B cell (primary cell): ENCODE measurements at regions not wholly inside any gene's neighbourhood (a gene's known extent, or its start where the extent isn't known, plus 50 kb on each side); places are given as distances from the start of the nearest gene placed in this dataset.

Source experiments
- ATAC-seq: fragments of 200-7000 bp; cut with Tn5 transposase; one replicate; pipeline ENCODE4 v1.10.0; 2021; ENCODE audit warnings: low read depth, mild to moderate bottlenecking, moderate number of reproducible peaks, moderate library complexity
- CTCF ChIA-PET: fragments of 350-600 bp; sonication (Branson Sonifier 250); formaldehyde crosslinking; loops from one replicate; lab custom pipeline; 2021; ENCODE audit warnings: antibody characterized with exemption, inconsistent platforms; lab: Charles Lee
- POLR2A ChIA-PET: fragments of 350-600 bp; sonication (Branson Sonifier 250); formaldehyde crosslinking; loops from one replicate; lab custom pipeline; 2021; ENCODE audit warnings: antibody characterized with exemption; lab: Charles Lee
- DNase-seq: peaks from one replicate; pipeline ENCODE4 v3.0.0; 2013
- H2AFZ ChIP-seq: 2 replicates; pipeline ENCODE4 v1.6.1; 2012; ENCODE audit warnings: mild to moderate bottlenecking, low read depth, low read length; ENCODE audit not compliant: insufficient read depth, poor library complexity, severe bottlenecking
- H3K27ac ChIP-seq, 2 donors: 1 replicate in 1 of 2; 2 replicates in 1 of 2; pipeline ENCODE4 v1.5.1; 2012 to 2013; ENCODE audit warnings: low read length in 2 of 2, mild to moderate bottlenecking in 2 of 2, moderate library complexity in 1 of 2
- H3K27me3 ChIP-seq, 4 experiments: fragments of 200-600 bp in 1 of 4; sonication (generic) in 1 of 4; replicated peaks in 1 of 4; 1 replicate in 2 of 4; 2 replicates in 2 of 4; pipeline versions ENCODE4 v1.6.1 to v1.7.0; 2013 to 2016; ENCODE audit warnings: low read length in 3 of 4, mild to moderate bottlenecking in 2 of 4, mixed read lengths in 1 of 4, moderate library complexity in 1 of 4; ENCODE audit not compliant: insufficient read depth in 4 of 4, control insufficient read depth in 3 of 4; ENCODE audit errors: control extremely low read depth in 1 of 4
- H3K36me3 ChIP-seq, 2 experiments: replicated peaks in 1 of 2; 1 replicate in 1 of 2; 2 replicates in 1 of 2; pipeline versions ENCODE4 v1.6.1 to v1.7.1; 2013; ENCODE audit warnings: low read length in 1 of 2; ENCODE audit not compliant: insufficient read depth in 2 of 2, control insufficient read depth in 1 of 2; ENCODE audit errors: control extremely low read depth in 1 of 2, extremely low read depth in 1 of 2
- H3K4me1 ChIP-seq, 2 donors: fragments of 200-600 bp in 1 of 2; sonication (generic) in 1 of 2; 1 replicate in 1 of 2; 2 replicates in 1 of 2; pipeline versions ENCODE4 v1.5.1 to v1.6.1; 2013 to 2017; ENCODE audit warnings: low read length in 2 of 2; ENCODE audit not compliant: control insufficient read depth in 2 of 2, insufficient read depth in 2 of 2
- H3K4me2 ChIP-seq: replicated peaks from 2 replicates; pipeline ENCODE3; 2012; ENCODE audit warnings: mild to moderate bottlenecking, low read depth, low read length; ENCODE audit not compliant: poor library complexity, severe bottlenecking
- H3K4me3 ChIP-seq, 5 experiments: fragments of 200-600 bp in 1 of 5; sonication (generic) in 1 of 5; 1 replicate in 3 of 5; 2 replicates in 2 of 5; pipeline versions ENCODE4 v1.5.1 to v1.7.0; 2011 to 2016; ENCODE audit warnings: low read length in 4 of 5, mild to moderate bottlenecking in 4 of 5, low read depth in 2 of 5, control low read depth in 1 of 5, moderate library complexity in 1 of 5; ENCODE audit not compliant: insufficient read depth in 1 of 5; ENCODE audit errors: control extremely low read depth in 1 of 5, extremely low read depth in 1 of 5
- H3K79me2 ChIP-seq: fragments of 200-600 bp; sonication (generic); one replicate; pipeline ENCODE4 v1.6.0; 2016; ENCODE audit warnings: low read length; ENCODE audit not compliant: control insufficient read depth, insufficient read depth
- H3K9ac ChIP-seq: fragments of 200-600 bp; sonication (generic); 2 replicates; pipeline ENCODE4 v1.6.1; 2017; ENCODE audit warnings: mild to moderate bottlenecking, low read length, moderate library complexity
- H3K9me3 ChIP-seq, 3 donors: one replicate each; pipeline versions ENCODE4 v1.6.1 to v1.7.1; 2013; ENCODE audit warnings: low read length in 2 of 3; ENCODE audit not compliant: control insufficient read depth in 2 of 3, insufficient read depth in 1 of 3; ENCODE audit errors: control extremely low read depth in 1 of 3
- H4K20me1 ChIP-seq: 2 replicates; pipeline ENCODE4 v1.6.0; 2012; ENCODE audit warnings: mild to moderate bottlenecking, low read length; ENCODE audit not compliant: insufficient read depth, control insufficient read depth, poor library complexity, severe bottlenecking
- H3K27ac Mint-ChIP-seq: one replicate; pipeline ENCODE4 v1.8.0; 2021; ENCODE audit warnings: mixed read lengths
- H3K27me3 Mint-ChIP-seq: one replicate; pipeline ENCODE4 v1.8.0; 2021; ENCODE audit warnings: mixed read lengths
- H3K4me1 Mint-ChIP-seq: one replicate; pipeline ENCODE4 v1.8.0; 2021; ENCODE audit warnings: mixed read lengths
- H3K4me3 Mint-ChIP-seq: one replicate; pipeline ENCODE4 v1.8.0; 2021; ENCODE audit warnings: mixed read lengths
- H3K9me3 Mint-ChIP-seq: one replicate; pipeline ENCODE4 v1.8.0; 2022; ENCODE audit warnings: mixed read lengths; ENCODE audit not compliant: insufficient read depth
- CTCF ChIP-seq: fragments of 200-600 bp; IDR thresholded peaks from one replicate; pipeline ENCODE4 v1.8.0; 2022; ENCODE audit warnings: antibody characterized with exemption, mild to moderate bottlenecking
- EZH2 ChIP-seq: IDR thresholded peaks from 2 replicates; pipeline ENCODE4 v1.6.1; 2012; ENCODE audit warnings: borderline replicate concordance, low read depth, mild to moderate bottlenecking, moderate library complexity, low read length; ENCODE audit not compliant: insufficient read depth, poor library complexity, severe bottlenecking
- WGBS: methylation state at CpG from one replicate; pipeline ENCODE4 v1.1.5; 2013; ENCODE audit warnings: missing lambda C conversion rate; ENCODE audit not compliant: insufficient coverage; 5-methylcytosine and 5-hydroxymethylcytosine counted together
- intact Hi-C: fragments of 100-400 bp; cut with micrococcal nuclease; formaldehyde crosslinking; loops from one replicate; pipeline ENCODE4 v1.10.0; 2022

DNA sequence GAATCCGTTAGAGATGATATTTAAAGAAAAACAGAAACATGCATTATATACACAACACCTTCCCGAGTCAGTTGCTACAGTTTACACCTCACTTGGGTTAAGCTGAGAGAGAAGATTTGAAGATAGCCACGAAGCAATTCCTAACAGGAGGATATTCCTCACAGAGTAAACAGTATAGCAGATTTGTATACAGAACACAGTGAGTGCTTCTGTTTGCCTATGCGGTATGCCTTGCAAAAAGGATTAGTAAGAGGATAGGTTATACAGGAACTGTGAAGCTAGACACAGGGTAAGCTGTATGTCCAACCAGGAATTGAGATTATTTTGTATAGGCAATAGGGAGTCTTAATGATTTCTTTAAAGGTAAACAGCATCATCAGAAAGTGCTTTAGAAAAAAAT, 471.8 kb downstream of the LIG4 start:
- no CpG with 5 or more reads among the region's 4 CpGs for WGBS
- Histone ChIP-seq H3K4me2 (no peak overlapping the region), H4K20me1 (no peaks in the 10 kb centered on the region), H3K4me3 (no peak overlapping the region), H3K36me3 (no peaks in the 10 kb centered on the region), H3K27ac (no peak overlapping the region), H3K4me1 (no peaks in the 10 kb centered on the region), H3K9ac (no peak overlapping the region), H3K79me2 (no peaks in the 10 kb centered on the region), H3K9me3 (peaks cover 0 to 2% (median 0%) of the 10 kb centered on the region in 3 donors), H2AFZ (no peak overlapping the region), H3K27me3 (no peaks in the 10 kb centered on the region)
- TF ChIP-seq EZH2 (no peak), CTCF (no peak)
- H3K9me3 Mint-ChIP-seq: peaks cover 5% of the 10 kb centered on the region
- ChIA-PET POLR2A (no interaction called here), CTCF (no interaction called here)
- H3K4me1 Mint-ChIP-seq: no peaks in the 10 kb centered on the region
- intact Hi-C loops: no loop called here
- DNase-seq (no peak), ATAC-seq (no peak)
- H3K27ac Mint-ChIP-seq: no peak overlapping the region
- no peaks in the 10 kb centered on the region for H3K27me3 Mint-ChIP-seq
- no peak overlapping the region for H3K4me3 Mint-ChIP-seq

DNA sequence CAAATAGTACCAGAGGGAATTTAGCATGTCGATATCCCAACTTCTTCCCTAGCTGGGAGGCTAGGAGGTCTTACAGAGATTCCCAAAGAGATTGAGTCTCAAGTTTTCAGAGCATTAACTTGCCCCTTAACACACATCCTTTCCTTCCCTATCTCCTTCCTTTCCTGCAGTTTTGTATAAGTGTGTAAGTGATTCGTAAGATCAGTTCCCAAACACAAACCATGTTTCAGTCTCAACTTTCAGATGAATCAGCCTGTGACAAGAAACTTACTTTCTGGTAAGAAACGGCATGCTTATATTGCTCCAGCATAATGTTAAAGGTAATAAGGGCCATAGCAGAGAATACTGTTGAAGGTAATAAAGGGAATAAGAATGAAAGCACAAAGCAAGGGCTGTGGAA, 472.2 kb downstream of the LIG4 start:
- intact Hi-C loops: no loop called here

More for the DNA sequence above, 472.2 kb downstream of the LIG4 start:
- no peaks in the 10 kb centered on the region for H3K4me1 ChIP-seq
- H3K79me2 ChIP-seq: no peaks in the 10 kb centered on the region
- no peaks in the 10 kb centered on the region for H3K36me3 ChIP-seq
- H3K4me2 ChIP-seq: no peak overlapping the region
- Mint-ChIP-seq H3K4me1 (no peaks in the 10 kb centered on the region), H3K27me3 (no peaks in the 10 kb centered on the region), H3K9me3 (peaks cover 8% of the 10 kb centered on the region), H3K27ac (no peak overlapping the region), H3K4me3 (no peak overlapping the region)
- ChIA-PET CTCF (no interaction called here), POLR2A (no interaction called here)
- no CpG with 5 or more reads among the region's 3 CpGs for WGBS
- no peak overlapping the region for H2AFZ ChIP-seq
- H3K9ac ChIP-seq: no peak overlapping the region
- H3K9me3 ChIP-seq: peaks cover 0 to 2% (median 0%) of the 10 kb centered on the region in 3 donors
- no peaks in the 10 kb centered on the region for H3K27me3 ChIP-seq
- TF ChIP-seq CTCF (no peak), EZH2 (no peak)
- H3K27ac ChIP-seq: no peak overlapping the region
- H3K4me3 ChIP-seq: no peak overlapping the region
- no peaks in the 10 kb centered on the region for H4K20me1 ChIP-seq
- ATAC-seq: no peak
- no peak for DNase-seq
